ENCODE measurements at regions not wholly inside any gene's neighbourhood (a gene's known extent, or its start where the extent isn't known, plus 50 kb on each side); places are given as distances from the start of the nearest gene placed in this dataset.
"Not testable (repeated sequence)": the region's sequence is repeated elsewhere in the genome, so short reads cannot be mapped to it uniquely, and the experiment has no call there.

DNA sequence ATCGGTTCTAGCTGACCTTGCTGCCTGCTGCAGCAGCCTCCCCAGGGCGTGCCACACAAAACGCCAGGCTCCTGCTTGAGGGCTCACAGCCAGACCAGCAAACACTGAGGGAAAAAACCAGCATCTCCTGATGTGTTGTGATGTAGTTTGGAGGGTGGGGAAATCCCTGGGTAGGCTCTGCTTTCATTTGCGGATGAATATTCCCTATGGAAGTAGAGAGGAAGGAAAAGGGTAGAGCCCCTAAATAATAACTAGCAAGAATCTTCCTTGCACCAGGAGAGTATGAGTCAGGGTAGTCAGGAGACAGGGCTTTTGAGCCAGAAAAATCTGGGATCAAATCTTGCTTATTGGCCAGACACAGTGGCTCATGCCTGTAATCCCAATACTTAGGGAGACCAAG lies 545.3 kb downstream of the RFC3 start:
- Histone ChIP-seq H3K9ac (ENCODE audit: low read depth, low read length) (no peak overlapping the region), H3K27ac (ENCODE audit: low read depth, low read length) (no peak overlapping the region), H3K9me3 (ENCODE audit: insufficient read depth, low read depth, low read length) (no peaks in the 10 kb centered on the region), H3K4me3 (ENCODE audit: low read length) (no peak overlapping the region), H3K27me3 (ENCODE audit: insufficient read depth, low read length) (no peaks in the 10 kb centered on the region), H3K4me1 (ENCODE audit: insufficient read depth, low read length) (no peaks in the 10 kb centered on the region), H3K36me3 (ENCODE audit: insufficient read depth, low read length) (no peaks in the 10 kb centered on the region)
- 90% methylated on average over 4 of the region's 4 CpGs for WGBS

DNA sequence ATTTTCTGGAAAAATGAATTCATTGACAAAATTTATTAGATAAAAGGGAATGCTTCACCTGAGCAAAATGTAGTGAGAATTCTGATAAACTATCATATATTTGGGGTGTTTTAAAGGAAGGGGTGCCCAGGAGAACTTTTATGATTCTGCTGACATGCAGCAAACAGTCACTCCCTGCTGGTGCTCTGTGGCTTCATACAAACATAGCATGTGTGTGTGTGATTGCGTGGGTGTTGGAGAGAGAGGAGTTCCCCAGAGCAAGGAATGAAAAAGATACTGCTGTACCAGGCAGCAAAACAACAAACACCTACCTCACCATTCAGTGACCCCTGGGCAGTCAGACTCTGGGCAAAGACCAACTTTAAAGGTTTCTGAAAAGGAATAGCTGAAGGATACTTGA lies 546.7 kb downstream of the RFC3 start:
- Histone ChIP-seq H3K27me3 (ENCODE audit: insufficient read depth, low read length) (no peaks in the 10 kb centered on the region), H3K4me3 (ENCODE audit: low read length) (no peak overlapping the region), H3K27ac (ENCODE audit: low read depth, low read length) (no peak overlapping the region), H3K36me3 (ENCODE audit: insufficient read depth, low read length) (no peaks in the 10 kb centered on the region), H3K4me1 (ENCODE audit: insufficient read depth, low read length) (no peaks in the 10 kb centered on the region), H3K9ac (ENCODE audit: low read depth, low read length) (no peak overlapping the region), H3K9me3 (ENCODE audit: insufficient read depth, low read depth, low read length) (no peaks in the 10 kb centered on the region)
- WGBS = no CpG with 5 or more reads among the region's 1 CpG

DNA sequence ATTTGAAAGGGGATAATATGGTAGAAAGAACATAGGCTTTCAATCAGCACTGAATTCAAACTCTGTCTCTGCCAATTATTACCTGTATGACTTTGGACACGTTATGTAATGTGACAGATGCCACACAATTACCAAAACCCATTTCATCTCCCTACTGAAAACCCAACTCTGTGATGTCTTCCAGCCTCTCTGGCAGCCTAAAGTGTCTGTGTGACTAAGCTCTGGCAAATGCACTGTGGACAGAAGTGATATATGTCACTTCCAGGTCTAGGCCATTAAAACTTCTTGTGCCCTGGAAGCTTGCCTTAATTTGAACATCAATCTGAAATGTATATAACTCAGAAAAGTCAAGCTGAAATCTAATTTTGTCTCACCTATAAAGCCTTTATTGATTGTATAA lies 552.0 kb downstream of the RFC3 start:
- WGBS = 0% methylated on average over 1 of the region's 1 CpG
- no peak overlapping the region for H3K9ac ChIP-seq (ENCODE audit: low read depth, low read length)
- no peak overlapping the region for H3K27ac ChIP-seq (ENCODE audit: low read depth, low read length)

DNA sequence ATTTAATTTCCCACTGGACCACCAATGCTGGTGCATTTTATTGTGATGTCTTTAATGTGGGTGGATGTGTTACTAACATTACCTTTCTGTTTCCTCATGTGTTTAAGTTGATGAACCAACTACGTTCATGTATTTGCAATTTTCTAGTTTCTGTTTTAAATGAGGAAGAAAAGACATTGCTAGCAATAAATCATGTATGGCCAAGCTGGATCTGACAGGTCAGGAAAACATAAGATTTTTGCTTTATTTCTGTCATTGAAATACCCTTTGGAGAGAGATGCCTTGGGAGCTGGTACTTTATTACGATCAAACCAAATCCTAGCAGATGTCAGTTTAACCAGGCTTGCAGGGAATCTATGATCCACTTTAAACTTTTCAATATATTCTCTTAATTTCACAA lies 553.2 kb downstream of the RFC3 start:
- Histone ChIP-seq H3K4me3 (ENCODE audit: low read length) (no peak overlapping the region), H3K27me3 (ENCODE audit: insufficient read depth, low read length) (no peaks in the 10 kb centered on the region), H3K27ac (ENCODE audit: low read depth, low read length) (no peak overlapping the region), H3K9me3 (ENCODE audit: insufficient read depth, low read depth, low read length) (no peaks in the 10 kb centered on the region), H3K36me3 (ENCODE audit: insufficient read depth, low read length) (no peaks in the 10 kb centered on the region), H3K9ac (ENCODE audit: low read depth, low read length) (no peak overlapping the region), H3K4me1 (ENCODE audit: insufficient read depth, low read length) (peaks cover 6% of the 10 kb centered on the region)
- 91% methylated on average over 2 of the region's 2 CpGs for WGBS

More for the DNA sequence above, 552.0 kb downstream of the RFC3 start:
- Histone ChIP-seq H3K9me3 (ENCODE audit: insufficient read depth, low read depth, low read length) (no peaks in the 10 kb centered on the region), H3K36me3 (ENCODE audit: insufficient read depth, low read length) (no peaks in the 10 kb centered on the region), H3K4me1 (ENCODE audit: insufficient read depth, low read length) (0 out of 2 replicates have a peak, but pooled peaks cover 4% of the 10 kb centered on the region), H3K27me3 (ENCODE audit: insufficient read depth, low read length) (no peaks in the 10 kb centered on the region), H3K4me3 (ENCODE audit: low read length) (no peak overlapping the region)

DNA sequence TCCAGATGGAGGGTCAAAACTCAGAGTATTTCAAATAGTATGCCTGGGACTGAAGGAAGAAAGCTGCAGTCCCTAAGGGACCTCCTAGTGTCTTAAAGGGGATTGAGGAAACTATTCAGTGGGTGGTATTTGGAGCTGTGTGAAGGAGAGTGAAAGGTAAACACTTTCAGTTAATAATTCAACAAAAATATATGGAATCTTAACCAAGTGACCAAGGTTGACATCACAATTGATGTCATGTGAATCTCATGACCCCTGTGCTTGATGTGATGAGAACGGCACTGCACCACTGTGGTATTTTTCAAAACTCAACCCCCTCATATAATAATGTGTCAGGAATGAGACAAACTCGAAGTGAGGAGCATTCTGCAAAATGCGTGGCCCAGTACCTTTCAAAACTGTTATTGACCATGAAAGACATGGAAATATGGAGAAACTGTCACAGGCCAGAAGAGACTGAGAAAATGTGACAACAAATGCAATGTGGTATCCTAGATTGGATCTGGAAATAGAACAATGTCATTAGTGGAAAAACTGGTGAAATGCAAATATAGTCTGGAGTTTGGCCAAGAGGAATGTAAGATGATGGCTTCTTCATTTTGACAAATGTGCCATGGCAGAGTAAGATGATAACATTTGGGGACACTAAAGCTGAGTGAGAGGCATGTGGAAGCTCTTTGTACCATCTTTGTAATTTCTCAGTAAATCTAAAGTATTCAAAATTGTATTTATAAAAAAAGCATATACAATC lies 553.9 kb downstream of the RFC3 start:
- no peak overlapping the region for H3K27ac ChIP-seq (ENCODE audit: low read depth, low read length)
- H3K4me1 ChIP-seq (ENCODE audit: insufficient read depth, low read length) = peaks cover 13% of the 10 kb centered on the region
- no peaks in the 10 kb centered on the region for H3K27me3 ChIP-seq (ENCODE audit: insufficient read depth, low read length)
- H3K9me3 ChIP-seq (ENCODE audit: insufficient read depth, low read depth, low read length) = no peaks in the 10 kb centered on the region
- no peak overlapping the region for H3K9ac ChIP-seq (ENCODE audit: low read depth, low read length)
- no peak overlapping the region for H3K4me3 ChIP-seq (ENCODE audit: low read length)
- H3K36me3 ChIP-seq (ENCODE audit: insufficient read depth, low read length) = no peaks in the 10 kb centered on the region
- WGBS = 93% methylated on average over 3 of the region's 3 CpGs

DNA sequence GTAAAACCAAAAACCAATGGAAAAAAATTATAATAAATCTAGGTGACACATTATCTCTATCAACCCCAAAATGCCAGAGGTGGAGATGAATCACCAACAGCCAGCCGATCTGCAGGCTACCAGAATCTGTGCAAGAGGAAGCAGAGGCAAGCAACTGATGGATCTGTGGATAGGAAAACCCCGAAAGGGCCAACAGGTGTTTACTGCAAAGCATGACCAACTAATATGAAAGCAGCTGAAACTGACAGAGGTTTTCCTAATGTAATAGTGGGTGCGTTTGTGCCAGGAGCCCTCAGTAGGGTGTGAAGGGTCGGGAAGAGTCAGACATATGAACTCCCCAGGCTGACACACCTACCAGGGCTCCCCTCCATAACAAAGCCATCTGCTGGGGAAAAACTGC lies 554.6 kb downstream of the RFC3 start:
- Histone ChIP-seq H3K9ac (ENCODE audit: low read depth, low read length) (no peak overlapping the region), H3K4me1 (ENCODE audit: insufficient read depth, low read length) (peaks cover 21% of the 10 kb centered on the region), H3K4me3 (ENCODE audit: low read length) (no peak overlapping the region), H3K27me3 (ENCODE audit: insufficient read depth, low read length) (no peaks in the 10 kb centered on the region), H3K27ac (ENCODE audit: low read depth, low read length) (no peak overlapping the region), H3K9me3 (ENCODE audit: insufficient read depth, low read depth, low read length) (no peaks in the 10 kb centered on the region), H3K36me3 (ENCODE audit: insufficient read depth, low read length) (no peaks in the 10 kb centered on the region)
- 76% methylated on average over 3 of the region's 4 CpGs for WGBS

DNA sequence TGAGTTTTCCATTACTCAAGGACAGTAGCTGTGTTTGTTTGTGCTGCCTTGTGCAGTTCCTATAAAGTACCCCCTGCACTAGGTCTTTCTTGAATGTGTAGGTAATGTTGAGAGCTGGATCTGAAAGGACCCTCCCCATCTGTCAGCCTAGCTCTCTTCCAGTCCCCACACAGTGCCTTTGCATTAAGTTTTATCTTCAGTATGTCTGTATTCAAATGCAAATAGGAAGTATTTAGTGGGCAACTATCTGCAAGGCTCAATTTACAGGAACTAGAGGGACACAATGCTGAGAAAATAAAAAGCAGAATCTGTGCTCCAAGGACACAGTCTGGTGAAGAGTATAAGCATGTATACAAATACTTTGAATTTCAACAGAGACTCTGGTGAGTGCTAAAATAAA lies 558.5 kb downstream of the RFC3 start:
- Histone ChIP-seq H3K27me3 (ENCODE audit: insufficient read depth, low read length) (no peaks in the 10 kb centered on the region), H3K9me3 (ENCODE audit: insufficient read depth, low read depth, low read length) (no peaks in the 10 kb centered on the region)

DNA sequence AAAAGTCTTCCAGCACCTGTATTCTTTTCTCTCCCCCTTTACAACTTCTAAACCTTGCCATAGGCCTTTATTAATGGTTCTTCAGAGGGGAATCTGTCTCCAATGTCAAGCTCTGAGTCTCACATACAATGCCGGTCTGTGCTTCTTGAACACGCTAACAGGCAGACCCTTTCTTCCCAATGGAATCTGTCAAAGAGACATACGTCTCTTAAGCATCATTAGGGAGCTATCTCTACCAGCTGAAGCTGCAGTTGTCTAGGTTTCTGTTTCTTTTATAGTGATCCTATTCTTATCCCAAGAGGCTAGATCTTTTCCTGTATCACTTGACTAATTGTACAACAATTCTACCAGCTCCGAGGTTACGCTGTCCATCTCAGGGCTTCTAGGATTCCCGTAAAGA lies 560.8 kb upstream of the NBEA start:
- H3K27me3 ChIP-seq (ENCODE audit: insufficient read depth, low read length) = no peaks in the 10 kb centered on the region
- peaks cover 14% of the 10 kb centered on the region for H3K4me1 ChIP-seq (ENCODE audit: insufficient read depth, low read length)
- no peaks in the 10 kb centered on the region for H3K9me3 ChIP-seq (ENCODE audit: insufficient read depth, low read depth, low read length)
- H3K4me3 ChIP-seq (ENCODE audit: low read length) = no peak overlapping the region
- whole genome bisulfite sequencing = 97% methylated on average over 6 of the region's 6 CpGs
- no peak overlapping the region for H3K9ac ChIP-seq (ENCODE audit: low read depth, low read length)
- H3K36me3 ChIP-seq (ENCODE audit: insufficient read depth, low read length) = no peaks in the 10 kb centered on the region
- H3K27ac ChIP-seq (ENCODE audit: low read depth, low read length) = no peak overlapping the region

More for the DNA sequence above, 558.5 kb downstream of the RFC3 start:
- Histone ChIP-seq H3K4me1 (ENCODE audit: insufficient read depth, low read length) (peaks cover 21% of the 10 kb centered on the region), H3K9ac (ENCODE audit: low read depth, low read length) (no peak overlapping the region), H3K4me3 (ENCODE audit: low read length) (no peak overlapping the region), H3K27ac (ENCODE audit: low read depth, low read length) (no peak overlapping the region), H3K36me3 (ENCODE audit: insufficient read depth, low read length) (no peaks in the 10 kb centered on the region)

DNA sequence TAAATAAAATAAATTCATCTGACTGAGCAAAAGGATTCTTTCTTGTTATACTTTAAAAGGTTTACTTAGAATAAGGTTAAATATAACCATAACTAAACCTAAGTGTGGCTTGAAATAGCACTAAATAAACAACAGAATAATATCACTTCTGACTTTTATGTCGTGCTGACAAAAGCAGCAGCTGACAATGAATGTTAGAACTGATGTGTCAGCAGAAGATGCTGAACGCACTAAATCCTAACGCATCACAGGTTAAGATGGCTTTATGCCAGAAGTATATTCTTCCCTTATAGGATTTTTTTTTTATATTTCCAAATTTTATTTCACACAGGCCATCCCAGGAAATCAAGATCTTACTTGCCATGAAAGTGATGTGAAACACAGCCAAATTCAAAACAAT lies 558.3 kb upstream of the NBEA start:
- Histone ChIP-seq H3K9ac (ENCODE audit: low read depth, low read length) (no peak overlapping the region), H3K36me3 (ENCODE audit: insufficient read depth, low read length) (no peaks in the 10 kb centered on the region), H3K27ac (ENCODE audit: low read depth, low read length) (no peak overlapping the region), H3K4me3 (ENCODE audit: low read length) (no peak overlapping the region), H3K9me3 (ENCODE audit: insufficient read depth, low read depth, low read length) (no peaks in the 10 kb centered on the region), H3K27me3 (ENCODE audit: insufficient read depth, low read length) (no peaks in the 10 kb centered on the region), H3K4me1 (ENCODE audit: insufficient read depth, low read length) (no peaks in the 10 kb centered on the region)
- WGBS = 98% methylated on average over 3 of the region's 3 CpGs

DNA sequence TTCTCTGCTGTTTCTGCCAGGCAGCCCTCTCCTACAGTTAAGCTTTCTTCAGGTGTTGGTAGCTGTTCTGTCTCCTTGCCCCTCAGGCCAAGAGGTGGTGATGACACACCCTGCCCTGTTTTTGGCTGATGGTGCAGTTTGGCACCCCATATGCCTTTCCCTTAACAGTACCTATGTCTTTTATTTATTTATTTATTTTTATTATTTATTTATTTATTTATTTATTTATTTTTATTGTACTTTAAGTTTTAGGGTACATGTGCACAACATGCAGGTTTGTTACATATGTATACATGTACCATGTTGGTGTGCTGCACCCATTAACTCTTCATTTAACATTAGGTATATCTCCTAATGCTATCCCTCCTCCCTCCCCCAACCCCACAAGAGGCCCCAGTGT lies 555.8 kb upstream of the NBEA start:
- not testable (repeated sequence) for H3K27me3 ChIP-seq (ENCODE audit: insufficient read depth, low read length); H3K9me3 ChIP-seq (ENCODE audit: insufficient read depth, low read depth, low read length); H3K4me3 ChIP-seq (ENCODE audit: low read length); H3K4me1 ChIP-seq (ENCODE audit: insufficient read depth, low read length); H3K27ac ChIP-seq (ENCODE audit: low read depth, low read length); H3K36me3 ChIP-seq (ENCODE audit: insufficient read depth, low read length); H3K9ac ChIP-seq (ENCODE audit: low read depth, low read length)

DNA sequence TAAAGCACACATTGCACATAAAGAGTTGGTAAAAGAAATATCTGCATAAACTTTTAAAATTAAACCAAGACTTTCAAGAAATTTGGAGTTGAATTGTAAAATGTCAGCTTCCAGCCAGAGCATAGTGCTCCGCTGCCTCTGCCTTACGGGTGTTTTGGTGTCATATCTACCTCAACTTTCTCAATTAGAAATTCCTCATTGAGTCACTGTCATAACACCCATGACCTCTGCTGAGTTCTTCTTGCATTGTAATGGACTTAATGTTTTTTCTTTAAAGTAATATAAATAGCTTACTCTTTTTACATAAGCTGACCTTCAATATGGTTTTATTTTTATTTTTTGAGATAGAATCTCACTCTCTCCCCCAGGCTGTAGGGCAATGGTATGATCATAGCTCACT lies 551.0 kb upstream of the NBEA start:
- no peak overlapping the region for H3K27ac ChIP-seq (ENCODE audit: low read depth, low read length)
- WGBS = 95% methylated on average over 2 of the region's 2 CpGs

DNA sequence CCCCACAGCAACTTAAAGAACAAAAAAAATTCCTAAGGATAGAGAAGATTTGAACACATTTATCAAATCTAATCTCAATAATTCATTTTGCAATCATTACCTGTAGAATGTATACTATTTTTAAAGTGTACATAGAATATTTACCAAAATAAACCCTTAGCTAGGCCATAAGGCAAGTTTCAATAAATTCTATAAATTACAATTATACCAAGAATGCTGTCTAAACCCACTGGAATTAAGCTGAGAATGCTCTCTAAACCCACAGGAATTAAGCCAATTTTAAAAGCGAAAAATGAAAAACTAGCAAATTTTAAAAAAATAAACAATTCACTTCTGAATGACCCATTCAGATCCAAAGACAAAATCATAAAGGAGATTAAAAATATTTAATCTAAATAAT lies 540.4 kb upstream of the NBEA start:
- 100% methylated on average over 1 of the region's 1 CpG for WGBS
- Histone ChIP-seq H3K4me3 (ENCODE audit: low read length) (no peak overlapping the region), H3K27ac (ENCODE audit: low read depth, low read length) (no peak overlapping the region), H3K27me3 (ENCODE audit: insufficient read depth, low read length) (no peaks in the 10 kb centered on the region), H3K9ac (ENCODE audit: low read depth, low read length) (no peak overlapping the region), H3K4me1 (ENCODE audit: insufficient read depth, low read length) (no peaks in the 10 kb centered on the region), H3K36me3 (ENCODE audit: insufficient read depth, low read length) (no peaks in the 10 kb centered on the region), H3K9me3 (ENCODE audit: insufficient read depth, low read depth, low read length) (no peaks in the 10 kb centered on the region)

More for the DNA sequence above, 551.0 kb upstream of the NBEA start:
- Histone ChIP-seq H3K9me3 (ENCODE audit: insufficient read depth, low read depth, low read length) (peaks cover 5% of the 10 kb centered on the region; the same call in 1 of the 2 replicates), H3K9ac (ENCODE audit: low read depth, low read length) (no peak overlapping the region), H3K27me3 (ENCODE audit: insufficient read depth, low read length) (no peaks in the 10 kb centered on the region), H3K4me3 (ENCODE audit: low read length) (no peak overlapping the region), H3K4me1 (ENCODE audit: insufficient read depth, low read length) (no peaks in the 10 kb centered on the region), H3K36me3 (ENCODE audit: insufficient read depth, low read length) (no peaks in the 10 kb centered on the region)
